ENCODE measurements at regions not wholly inside any gene's neighbourhood (a gene's known extent, or its start where the extent isn't known, plus 50 kb on each side); places are given as distances from the start of the nearest gene placed in this dataset.
"Not testable (repeated sequence)": the region's sequence is repeated elsewhere in the genome, so short reads cannot be mapped to it uniquely, and the experiment has no call there.

DNA sequence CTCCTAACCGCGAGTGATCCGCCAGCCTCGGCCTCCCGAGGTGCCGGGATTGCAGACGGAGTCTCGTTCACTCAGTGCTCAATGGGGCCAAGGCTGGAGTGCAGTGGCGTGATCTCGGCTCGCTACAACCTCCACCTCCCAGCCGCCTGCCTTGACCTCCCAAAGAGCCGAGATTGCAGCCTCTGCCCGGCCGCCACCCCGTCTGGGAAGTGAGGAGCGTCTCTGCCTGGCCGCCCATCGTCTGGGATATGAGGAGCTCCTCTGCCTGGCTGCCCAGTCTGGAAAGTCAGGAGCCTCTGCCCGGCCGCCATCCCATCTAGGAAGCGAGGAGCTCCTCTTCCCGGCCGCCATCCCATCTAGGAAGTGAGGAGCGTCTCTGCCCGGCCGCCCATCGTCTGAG lies 58.8 kb upstream of the ANKRD30BL start:
- H3K9me3 ChIP-seq; DNase-seq (ENCODE audit: low spot score in 2 of 2); in situ Hi-C loops (cut with MboI; ENCODE audit: low sequenced_read_pairs); H3K4me1 ChIP-seq; H3K4me3 ChIP-seq; H3K36me3 ChIP-seq (replicated peaks); H3K27me3 ChIP-seq (ENCODE audit: low read depth): not testable (repeated sequence)

DNA sequence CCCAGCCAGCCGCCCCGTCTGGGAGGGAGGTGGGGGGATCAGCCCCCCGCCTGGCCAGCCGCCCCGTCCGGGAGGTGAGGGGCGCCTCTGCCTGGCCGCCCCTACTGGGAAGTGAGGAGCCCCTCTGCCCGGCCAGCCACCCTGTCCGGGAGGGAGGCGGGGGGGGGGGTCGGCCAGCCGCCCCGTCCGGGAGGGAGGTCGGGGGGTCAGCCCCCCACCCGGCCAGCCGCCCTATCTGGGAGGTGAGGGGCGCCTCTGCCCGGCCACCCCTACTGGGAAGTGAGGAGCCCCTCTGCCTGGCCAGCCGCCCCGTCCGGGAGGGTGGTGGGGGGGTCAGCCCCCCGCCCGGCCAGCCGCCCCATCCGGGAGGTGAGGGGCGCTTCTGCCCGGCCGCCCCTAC lies 60.1 kb upstream of the ANKRD30BL start:
- DNase-seq (ENCODE audit: low spot score in 2 of 2); in situ Hi-C loops (cut with MboI; ENCODE audit: low sequenced_read_pairs); H3K4me3 ChIP-seq; H3K9me3 ChIP-seq; H3K27me3 ChIP-seq (ENCODE audit: low read depth); H3K36me3 ChIP-seq (replicated peaks); H3K4me1 ChIP-seq: not testable (repeated sequence)

DNA sequence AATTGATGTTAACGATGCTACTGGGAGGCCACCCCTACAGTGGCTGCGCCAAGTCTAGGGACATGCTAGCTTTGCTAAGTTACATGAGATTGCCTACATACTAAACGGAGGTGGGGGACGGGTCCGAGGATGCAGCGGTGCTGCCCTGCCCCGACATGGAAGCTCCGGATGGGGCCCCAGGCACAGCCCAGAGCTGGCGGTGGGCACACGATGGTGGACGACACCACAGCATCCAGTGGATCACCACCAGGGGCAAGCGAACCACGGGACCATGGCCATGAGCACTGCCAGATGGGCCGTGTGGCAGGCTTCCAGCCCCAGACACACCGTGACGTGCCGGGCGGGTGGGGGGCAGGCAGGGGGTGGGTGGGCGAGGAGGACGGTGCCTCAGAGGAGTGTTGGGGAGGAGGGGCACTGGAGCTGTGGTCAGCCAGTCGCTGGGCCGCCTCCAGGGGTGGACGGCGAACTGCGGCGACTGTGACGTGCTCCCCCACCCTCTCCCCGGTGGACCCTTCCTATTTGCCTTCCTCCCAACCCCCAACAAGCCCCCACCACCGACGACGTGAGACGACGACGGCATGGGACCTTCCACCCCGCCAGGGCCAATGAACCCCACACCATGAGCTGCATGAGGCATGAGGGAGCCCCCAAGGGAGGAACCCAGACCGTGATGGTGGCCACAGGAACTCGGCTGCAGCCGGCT lies 90.6 kb upstream of the ANKRD30BL start:
- in situ Hi-C loops (cut with MboI; ENCODE audit: low sequenced_read_pairs): no loop called here
- H3K27me3 ChIP-seq (ENCODE audit: low read depth): no peaks in the 10 kb centered on the region

DNA sequence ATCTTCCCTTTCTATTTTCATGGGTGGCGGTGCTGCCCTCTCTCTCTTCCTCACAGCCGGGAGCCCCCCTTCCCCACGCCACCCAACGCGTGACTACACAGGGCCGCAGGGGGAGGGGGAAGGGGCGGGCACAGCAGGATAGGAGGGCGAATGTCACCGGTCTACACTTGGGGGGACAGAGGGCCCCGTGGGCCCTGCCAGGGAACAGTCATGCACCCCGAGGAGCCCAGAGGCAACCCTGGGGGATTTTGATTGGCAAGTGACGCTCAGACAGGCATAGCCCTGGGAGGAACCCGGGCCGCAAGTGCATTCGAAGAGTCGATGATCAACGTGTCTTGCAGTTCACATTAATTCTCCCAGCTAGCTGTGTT lies 91.1 kb upstream of the ANKRD30BL start:
- no peak overlapping the region for H3K4me3 ChIP-seq
- no peaks in the 10 kb centered on the region for H3K27me3 ChIP-seq (ENCODE audit: low read depth)
- no peaks in the 10 kb centered on the region for H3K4me1 ChIP-seq
- DNase-seq (ENCODE audit: low spot score in 2 of 2): no peak
- no peaks in the 10 kb centered on the region for H3K36me3 ChIP-seq (replicated peaks)
- no peaks in the 10 kb centered on the region for H3K9me3 ChIP-seq
- in situ Hi-C loops (cut with MboI; ENCODE audit: low sequenced_read_pairs): no loop called here

More for the DNA sequence above, 90.6 kb upstream of the ANKRD30BL start:
- H3K4me1 ChIP-seq: no peaks in the 10 kb centered on the region
- H3K9me3 ChIP-seq: no peaks in the 10 kb centered on the region
- DNase-seq (ENCODE audit: low spot score in 2 of 2): no peak
- no peak overlapping the region for H3K4me3 ChIP-seq
- H3K36me3 ChIP-seq (replicated peaks): no peaks in the 10 kb centered on the region

DNA sequence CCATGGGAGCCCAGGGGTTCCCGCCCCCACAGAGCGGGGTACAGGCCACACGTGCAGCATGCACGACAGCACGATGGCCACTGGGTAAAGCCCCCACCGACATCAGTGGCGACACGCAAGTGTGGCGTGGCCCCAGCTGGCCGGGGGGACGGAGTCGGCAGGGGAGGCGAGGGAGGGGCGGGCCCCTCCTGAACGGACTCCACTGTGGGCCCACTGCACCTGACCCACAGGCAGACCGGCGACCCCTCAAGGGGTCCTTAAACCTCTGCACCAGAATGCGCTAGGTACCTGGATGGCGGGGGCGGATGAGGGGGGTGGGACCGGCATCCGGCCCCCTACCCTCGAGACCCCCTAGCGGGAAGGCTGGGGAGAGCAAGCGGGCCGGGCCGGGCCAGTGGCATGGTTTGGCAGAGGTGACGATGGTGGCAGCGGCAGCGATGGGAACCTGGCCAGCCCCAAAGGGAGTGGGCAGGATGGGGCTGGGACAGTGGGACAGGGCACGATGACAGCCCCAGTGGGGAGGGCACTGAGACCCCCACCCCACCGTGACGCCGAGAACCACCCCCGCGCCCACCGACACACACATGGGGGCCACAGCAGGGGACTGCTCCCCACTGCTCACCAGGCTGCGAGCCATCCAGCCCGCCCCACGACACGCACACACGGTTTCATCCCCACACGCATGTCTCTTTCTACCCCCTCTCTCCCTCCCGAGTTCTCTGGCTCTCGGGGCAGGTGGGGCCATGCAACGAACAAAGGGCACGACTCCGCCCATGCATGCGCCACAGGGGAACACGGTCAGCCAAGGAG lies 91.9 kb upstream of the ANKRD30BL start:
- H3K27me3 ChIP-seq (ENCODE audit: low read depth): no peaks in the 10 kb centered on the region
- H3K36me3 ChIP-seq (replicated peaks): no peaks in the 10 kb centered on the region
- no peaks in the 10 kb centered on the region for H3K4me1 ChIP-seq
- H3K4me3 ChIP-seq: no peak overlapping the region
- in situ Hi-C loops (cut with MboI; ENCODE audit: low sequenced_read_pairs): no loop called here
- DNase-seq (ENCODE audit: low spot score in 2 of 2): no peak
- no peaks in the 10 kb centered on the region for H3K9me3 ChIP-seq

DNA sequence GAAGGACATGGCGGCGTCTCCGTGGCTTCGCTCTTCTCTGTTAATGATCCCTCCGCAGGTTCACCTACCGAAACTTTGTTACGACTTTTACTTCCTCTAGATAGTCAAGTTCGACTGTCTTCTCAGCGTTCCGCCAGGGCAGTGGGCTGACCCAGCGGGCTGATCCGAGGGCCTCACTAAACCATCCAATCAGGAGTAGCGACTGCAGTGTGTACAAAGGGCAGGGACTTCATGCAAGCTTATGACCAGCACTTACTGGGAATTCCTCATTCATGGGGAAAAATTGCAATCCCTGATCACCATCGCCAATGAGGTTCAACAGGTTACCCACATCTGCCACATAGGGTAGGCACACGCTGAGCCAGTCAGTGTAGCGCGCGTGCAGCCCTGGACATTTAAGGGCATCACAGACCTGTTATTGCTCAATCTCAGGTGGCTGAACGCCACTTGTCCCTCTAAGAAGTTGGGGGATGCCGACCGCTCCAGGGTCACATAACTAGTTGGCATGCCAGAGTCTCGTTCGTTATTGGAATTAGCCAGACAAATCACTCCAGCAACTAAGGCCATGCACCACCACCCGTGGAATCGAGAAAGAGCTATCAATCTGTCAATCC lies 92.7 kb upstream of the ANKRD30BL start:
- DNase-seq (ENCODE audit: low spot score in 2 of 2); H3K27me3 ChIP-seq (ENCODE audit: low read depth); H3K4me1 ChIP-seq; H3K9me3 ChIP-seq; in situ Hi-C loops (cut with MboI; ENCODE audit: low sequenced_read_pairs); H3K36me3 ChIP-seq (replicated peaks); H3K4me3 ChIP-seq: not testable (repeated sequence)

DNA sequence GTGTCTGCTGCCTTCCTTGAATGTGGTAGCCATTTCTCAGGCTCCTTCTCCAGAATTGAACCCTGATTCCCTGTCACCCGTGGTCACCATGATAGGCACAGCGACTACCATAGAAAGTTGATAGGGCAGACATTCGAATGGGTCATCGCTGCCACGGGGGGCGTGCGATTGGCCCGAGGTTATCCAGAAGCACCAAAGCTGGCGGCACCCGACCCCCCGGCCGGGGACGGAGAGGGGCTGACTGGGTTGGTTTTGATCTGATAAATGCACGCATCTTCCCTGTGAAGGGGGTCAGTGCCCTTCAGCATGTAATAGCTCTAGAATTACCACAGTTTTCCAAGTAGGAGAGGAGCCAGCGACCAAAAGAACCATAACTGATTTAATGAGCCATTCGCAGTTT lies 94.0 kb upstream of the ANKRD30BL start:
- no peak overlapping the region for H3K4me3 ChIP-seq
- H3K27me3 ChIP-seq (ENCODE audit: low read depth): no peaks in the 10 kb centered on the region
- no peaks in the 10 kb centered on the region for H3K4me1 ChIP-seq
- in situ Hi-C loops (cut with MboI; ENCODE audit: low sequenced_read_pairs): no loop called here
- H3K9me3 ChIP-seq: no peaks in the 10 kb centered on the region
- DNase-seq (ENCODE audit: low spot score in 2 of 2): no peak
- no peaks in the 10 kb centered on the region for H3K36me3 ChIP-seq (replicated peaks)

DNA sequence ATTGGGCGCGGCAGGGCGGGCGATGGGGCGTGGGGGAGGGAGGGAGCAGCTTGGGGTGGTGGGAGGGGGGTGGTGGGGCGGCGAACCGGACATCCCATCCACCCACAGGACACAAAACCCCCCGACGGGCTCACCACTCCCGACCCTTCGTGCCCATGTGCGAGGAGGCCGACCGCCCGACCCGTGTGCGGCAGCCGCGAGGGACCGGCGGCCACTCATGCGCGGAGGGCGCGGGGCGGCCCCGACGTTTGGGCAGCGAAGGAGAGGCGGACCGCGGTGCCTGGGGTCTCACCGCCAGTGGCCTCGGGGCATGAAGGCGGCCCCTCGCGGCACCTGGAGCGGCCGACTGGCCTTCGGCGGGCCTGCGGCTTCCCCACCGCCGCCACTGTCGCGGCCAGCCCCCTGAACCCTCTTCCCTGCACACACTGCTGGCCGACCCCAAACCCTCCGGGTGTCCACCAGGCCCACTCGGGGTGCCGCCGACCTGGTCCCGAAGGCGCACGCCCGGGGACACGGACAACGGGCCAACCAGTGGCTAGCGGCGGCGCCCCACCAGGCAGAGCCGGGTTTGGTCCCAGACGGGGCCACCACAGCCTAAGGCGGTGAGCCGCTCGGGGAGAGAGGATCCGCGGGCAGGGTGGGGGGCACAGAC lies 94.6 kb upstream of the ANKRD30BL start:
- no peaks in the 10 kb centered on the region for H3K27me3 ChIP-seq (ENCODE audit: low read depth)
- in situ Hi-C loops (cut with MboI; ENCODE audit: low sequenced_read_pairs): no loop called here
- no peaks in the 10 kb centered on the region for H3K36me3 ChIP-seq (replicated peaks)
- H3K4me1 ChIP-seq: no peaks in the 10 kb centered on the region
- H3K9me3 ChIP-seq: no peaks in the 10 kb centered on the region
- H3K4me3 ChIP-seq: no peak overlapping the region
- DNase-seq (ENCODE audit: low spot score in 2 of 2): no peak

DNA sequence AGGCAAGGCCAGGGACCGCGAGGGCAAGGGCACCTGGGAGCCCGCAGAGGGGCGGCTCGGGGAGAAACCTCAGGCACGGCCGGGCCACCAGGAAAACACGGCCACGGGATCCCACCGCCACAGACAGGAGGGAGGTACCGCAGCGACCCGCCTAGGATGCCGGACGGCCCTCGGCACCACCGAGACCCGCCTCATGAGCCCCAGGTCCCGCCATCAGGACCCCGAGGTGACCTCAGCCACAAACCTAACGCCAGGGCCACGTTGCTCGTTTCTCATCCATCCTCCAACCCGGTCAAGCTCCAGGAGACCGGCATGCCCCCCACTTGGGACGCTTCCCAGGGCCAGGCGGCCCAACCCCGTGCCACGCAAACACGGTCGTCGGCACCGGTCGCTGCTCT lies 95.2 kb upstream of the ANKRD30BL start:
- H3K27me3 ChIP-seq (ENCODE audit: low read depth); DNase-seq (ENCODE audit: low spot score in 2 of 2); H3K9me3 ChIP-seq; H3K36me3 ChIP-seq (replicated peaks); H3K4me3 ChIP-seq; in situ Hi-C loops (cut with MboI; ENCODE audit: low sequenced_read_pairs); H3K4me1 ChIP-seq: not testable (repeated sequence)

DNA sequence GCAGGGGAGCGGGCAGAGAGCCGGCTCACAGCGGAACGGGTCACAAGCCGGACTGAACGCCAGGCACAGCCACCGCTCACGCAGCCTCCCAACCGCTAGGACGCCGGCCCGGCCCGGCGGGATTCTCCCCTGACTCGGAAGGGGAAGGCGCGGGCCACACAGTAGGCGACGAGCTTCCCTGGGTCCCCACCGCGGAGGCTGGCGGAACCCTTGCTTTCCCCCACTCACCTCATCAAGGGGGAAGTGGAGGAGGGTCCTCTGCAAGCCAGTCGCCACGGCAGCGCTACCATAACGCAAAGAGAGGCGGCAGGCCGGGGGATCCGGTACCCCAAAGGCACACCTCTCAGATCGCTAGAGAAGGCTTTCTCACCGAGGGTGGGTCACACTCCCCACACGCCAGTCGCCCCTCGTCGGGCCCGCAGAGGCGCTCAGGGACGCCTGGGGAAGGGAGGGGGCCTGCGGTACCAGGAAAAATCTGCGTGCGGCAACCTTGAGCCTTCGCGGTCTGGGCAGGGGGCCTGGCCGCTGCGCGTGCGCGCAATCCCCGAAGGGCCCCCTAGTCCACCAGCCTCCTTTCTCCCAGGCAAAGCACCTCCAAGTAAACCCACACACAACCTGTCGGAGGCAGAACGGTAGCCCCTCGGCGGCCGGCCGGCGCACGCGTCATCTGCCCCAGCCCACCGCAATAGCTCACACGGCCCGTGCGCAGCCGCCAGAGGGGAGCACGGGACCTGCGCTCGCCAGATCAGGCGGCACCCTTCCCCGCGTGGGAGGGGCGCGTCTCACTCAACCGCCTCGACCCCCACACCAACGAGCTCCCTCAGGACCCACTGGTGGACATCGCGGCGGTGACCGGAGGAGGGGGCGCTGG lies 95.8 kb upstream of the ANKRD30BL start:
- not testable (repeated sequence) for H3K4me3 ChIP-seq

DNA sequence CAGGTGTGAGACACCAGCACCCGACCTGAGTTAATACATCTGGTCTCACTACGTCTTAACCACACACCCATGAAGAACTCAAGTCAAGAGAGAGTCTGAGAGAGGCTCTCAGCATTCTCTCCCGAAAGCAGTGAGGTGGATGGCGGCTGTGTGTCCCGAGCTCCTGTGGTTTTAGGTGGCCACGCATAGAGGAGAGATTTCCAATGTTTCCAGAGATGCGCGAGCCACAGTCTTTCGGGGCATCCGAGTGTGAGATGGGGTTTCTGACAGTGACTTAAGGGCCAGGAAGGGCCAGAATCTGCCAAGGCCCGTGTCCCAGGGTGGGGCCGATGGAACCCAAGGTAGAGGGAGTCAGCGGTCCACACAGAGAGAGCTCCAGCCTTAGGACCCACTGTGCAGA lies 97.5 kb upstream of the ANKRD30BL start:
- H3K27me3 ChIP-seq (ENCODE audit: low read depth); DNase-seq (ENCODE audit: low spot score in 2 of 2); H3K4me3 ChIP-seq; H3K9me3 ChIP-seq; H3K4me1 ChIP-seq; H3K36me3 ChIP-seq (replicated peaks); in situ Hi-C loops (cut with MboI; ENCODE audit: low sequenced_read_pairs): not testable (repeated sequence)

More for the DNA sequence above, 95.8 kb upstream of the ANKRD30BL start:
- DNase-seq (ENCODE audit: low spot score in 2 of 2); H3K9me3 ChIP-seq; H3K27me3 ChIP-seq (ENCODE audit: low read depth); in situ Hi-C loops (cut with MboI; ENCODE audit: low sequenced_read_pairs); H3K4me1 ChIP-seq; H3K36me3 ChIP-seq (replicated peaks): not testable (repeated sequence)

DNA sequence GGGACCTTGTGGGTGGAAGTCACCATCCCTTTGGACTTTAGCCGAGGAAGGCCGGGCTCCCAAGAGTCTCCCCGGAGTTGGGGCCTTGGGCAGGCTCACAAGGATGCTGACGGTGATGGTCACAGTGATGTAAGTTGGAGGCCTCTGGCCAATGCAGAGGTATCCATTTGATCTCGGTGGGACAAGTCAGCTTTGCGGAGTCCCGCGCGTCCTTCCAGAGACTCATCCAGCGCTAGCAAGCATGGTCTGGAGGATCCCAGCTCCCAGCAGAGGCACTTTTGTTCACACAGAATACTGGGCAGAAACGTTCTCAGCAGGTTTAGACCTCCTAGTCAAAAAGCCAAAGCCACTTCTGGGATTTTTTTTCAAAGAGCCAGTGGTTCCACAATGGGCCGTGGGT lies 103.8 kb upstream of the ANKRD30BL start:
- H3K36me3 ChIP-seq (replicated peaks); H3K9me3 ChIP-seq; H3K27me3 ChIP-seq (ENCODE audit: low read depth); DNase-seq (ENCODE audit: low spot score in 2 of 2); in situ Hi-C loops (cut with MboI; ENCODE audit: low sequenced_read_pairs); H3K4me3 ChIP-seq: not testable (repeated sequence)
- peaks cover 11% of the 10 kb centered on the region for H3K4me1 ChIP-seq

DNA sequence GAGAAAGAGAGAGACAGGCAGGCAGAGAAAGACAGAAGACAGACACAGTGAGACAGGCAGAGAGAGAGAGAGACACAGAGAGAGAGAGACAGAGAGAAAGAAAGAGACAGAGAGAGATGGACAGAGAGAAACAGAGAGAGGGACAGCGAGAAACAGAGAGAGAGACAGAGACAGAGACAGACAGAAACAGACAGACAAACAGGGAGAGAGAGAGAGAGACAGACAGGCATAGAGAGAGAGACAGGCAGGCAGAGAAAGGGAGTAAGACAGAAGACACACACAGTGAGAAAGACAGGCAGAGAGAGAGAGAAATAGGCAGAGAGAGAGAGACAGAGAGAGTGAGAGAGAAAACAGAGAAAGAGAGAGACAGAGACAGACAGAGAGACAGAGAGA lies 105.3 kb upstream of the ANKRD30BL start:
- H3K4me3 ChIP-seq: no peak overlapping the region
- no peak for DNase-seq (ENCODE audit: low spot score in 2 of 2)
- no peaks in the 10 kb centered on the region for H3K27me3 ChIP-seq (ENCODE audit: low read depth)
- peaks cover 11% of the 10 kb centered on the region for H3K4me1 ChIP-seq
- in situ Hi-C loops (cut with MboI; ENCODE audit: low sequenced_read_pairs): no loop called here
- no peaks in the 10 kb centered on the region for H3K9me3 ChIP-seq
- no peaks in the 10 kb centered on the region for H3K36me3 ChIP-seq (replicated peaks)

Data from HAP-1 (cell line).